ENCODE measurements at regions not wholly inside any gene's neighbourhood (a gene's known extent, or its start where the extent isn't known, plus 50 kb on each side); places are given as distances from the start of the nearest gene placed in this dataset.

DNA sequence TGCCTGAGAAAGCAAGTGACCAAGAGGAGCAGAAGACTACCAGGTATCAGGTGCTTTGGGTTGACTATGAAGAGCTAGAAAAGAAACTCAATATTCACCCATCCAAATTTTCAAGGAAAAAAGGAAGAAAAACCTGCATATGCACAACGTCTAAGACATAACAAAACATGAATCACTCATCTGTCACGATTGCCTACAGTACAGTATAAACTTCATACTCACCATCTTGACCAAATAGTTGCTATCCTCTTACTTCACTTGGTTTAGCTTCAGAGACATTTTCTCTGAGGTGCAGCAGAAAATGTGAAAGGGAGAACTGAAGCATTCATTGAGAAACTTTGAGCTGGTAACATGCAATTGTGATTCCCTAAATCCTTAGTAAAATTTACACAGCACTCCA is 228.6 kb upstream of the MPDZ start:
- Histone ChIP-seq H2AFZ (ENCODE audit: low read depth) (no peak overlapping the region), H3K4me1 (ENCODE audit: low read depth, poor library complexity, severe bottlenecking) (no peaks in the 10 kb centered on the region), H3K27ac (no peak overlapping the region), H3K4me3 (IDR thresholded peaks at IDR 0.05; ENCODE audit: insufficient read depth, low read depth, low read length) (no peak overlapping the region), H3K36me3 (ENCODE audit: insufficient read depth) (no peaks in the 10 kb centered on the region), H3K9ac (no peak overlapping the region), H4K20me1 (ENCODE audit: insufficient read depth) (no peaks in the 10 kb centered on the region), H3K79me2 (ENCODE audit: insufficient read depth, low read depth) (no peaks in the 10 kb centered on the region), H3K27me3 (ENCODE audit: insufficient read depth, low read depth) (no peaks in the 10 kb centered on the region), H3K4me2 (no peak overlapping the region)
- no peak for TF ChIP-seq CTCF (conservative IDR thresholded peaks at IDR 0.05; ENCODE audit: low read depth, low read length)

GRCh38 chr9:13505797-13506196 is 226.3 kb upstream of the MPDZ start:
- H3K4me3 ChIP-seq (IDR thresholded peaks at IDR 0.05; ENCODE audit: insufficient read depth, low read depth, low read length): no peak overlapping the region
- no peaks in the 10 kb centered on the region for H3K27me3 ChIP-seq (ENCODE audit: insufficient read depth, low read depth)
- H3K79me2 ChIP-seq (ENCODE audit: insufficient read depth, low read depth): no peaks in the 10 kb centered on the region
- H4K20me1 ChIP-seq (ENCODE audit: insufficient read depth): no peaks in the 10 kb centered on the region
- H3K4me1 ChIP-seq (ENCODE audit: low read depth, poor library complexity, severe bottlenecking): no peaks in the 10 kb centered on the region
- H3K36me3 ChIP-seq (ENCODE audit: insufficient read depth): no peaks in the 10 kb centered on the region
- TF ChIP-seq CTCF (conservative IDR thresholded peaks at IDR 0.05; ENCODE audit: low read depth, low read length): no peak
- H3K9ac ChIP-seq: no peak overlapping the region
- H3K4me2 ChIP-seq: no peak overlapping the region
- no peak overlapping the region for H3K27ac ChIP-seq
- H2AFZ ChIP-seq (ENCODE audit: low read depth): no peak overlapping the region

DNA sequence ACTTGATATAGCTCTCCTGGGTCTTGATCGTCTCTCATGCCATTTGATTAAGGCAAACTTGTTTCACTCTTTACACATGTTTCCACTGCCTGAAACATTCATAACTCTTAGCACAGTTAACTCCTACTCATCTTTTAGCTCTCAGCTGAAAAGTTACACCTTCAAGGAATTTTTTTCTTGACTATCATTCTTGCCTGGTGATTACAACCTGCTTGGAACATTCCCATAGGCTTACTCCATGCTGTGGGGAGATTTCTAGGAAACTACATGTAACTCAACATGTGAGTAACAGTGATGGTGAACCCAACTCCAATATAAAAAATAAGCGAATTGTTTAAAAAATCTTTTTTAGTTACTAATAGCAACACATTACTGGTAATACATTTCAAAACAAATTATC is 224.1 kb upstream of the MPDZ start:
- Histone ChIP-seq H4K20me1 (ENCODE audit: insufficient read depth) (no peaks in the 10 kb centered on the region), H3K27ac (no peak overlapping the region), H3K4me3 (IDR thresholded peaks at IDR 0.05; ENCODE audit: insufficient read depth, low read depth, low read length) (no peak overlapping the region), H3K9ac (no peak overlapping the region), H3K27me3 (ENCODE audit: insufficient read depth, low read depth) (no peaks in the 10 kb centered on the region), H3K79me2 (ENCODE audit: insufficient read depth, low read depth) (no peaks in the 10 kb centered on the region), H3K4me1 (ENCODE audit: low read depth, poor library complexity, severe bottlenecking) (no peaks in the 10 kb centered on the region), H3K4me2 (no peak overlapping the region), H3K36me3 (ENCODE audit: insufficient read depth) (no peaks in the 10 kb centered on the region), H2AFZ (ENCODE audit: low read depth) (no peak overlapping the region)
- no peak for TF ChIP-seq CTCF (conservative IDR thresholded peaks at IDR 0.05; ENCODE audit: low read depth, low read length)

DNA sequence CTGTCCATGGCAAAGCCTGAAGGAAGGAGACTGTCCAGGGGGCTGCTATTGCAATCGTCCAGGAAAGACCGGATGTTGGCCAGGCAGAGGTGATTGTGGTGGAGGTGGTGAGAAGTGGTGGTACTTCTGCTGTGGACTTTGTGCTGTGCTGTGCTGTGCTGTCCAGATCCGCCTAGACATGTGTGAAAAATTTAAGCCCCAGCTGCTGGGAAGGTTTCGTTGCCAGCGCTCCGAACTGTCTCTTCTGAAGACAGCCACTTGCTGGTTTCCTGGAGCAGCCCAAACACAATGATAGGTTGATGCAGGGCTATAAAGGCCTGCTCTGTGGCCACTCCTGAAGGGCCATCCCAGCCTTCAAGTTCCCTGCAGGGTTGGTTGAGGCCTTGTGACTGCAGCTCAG is 223.0 kb upstream of the MPDZ start:
- no peaks in the 10 kb centered on the region for H3K4me1 ChIP-seq (ENCODE audit: low read depth, poor library complexity, severe bottlenecking)
- H2AFZ ChIP-seq (ENCODE audit: low read depth): no peak overlapping the region
- H3K9ac ChIP-seq: no peak overlapping the region
- no peaks in the 10 kb centered on the region for H3K79me2 ChIP-seq (ENCODE audit: insufficient read depth, low read depth)
- no peaks in the 10 kb centered on the region for H3K36me3 ChIP-seq (ENCODE audit: insufficient read depth)
- no peak overlapping the region for H3K27ac ChIP-seq
- no peak overlapping the region for H3K4me2 ChIP-seq
- no peaks in the 10 kb centered on the region for H4K20me1 ChIP-seq (ENCODE audit: insufficient read depth)
- TF ChIP-seq CTCF (conservative IDR thresholded peaks at IDR 0.05; ENCODE audit: low read depth, low read length): no peak
- H3K27me3 ChIP-seq (ENCODE audit: insufficient read depth, low read depth): no peaks in the 10 kb centered on the region
- H3K4me3 ChIP-seq (IDR thresholded peaks at IDR 0.05; ENCODE audit: insufficient read depth, low read depth, low read length): no peak overlapping the region

DNA sequence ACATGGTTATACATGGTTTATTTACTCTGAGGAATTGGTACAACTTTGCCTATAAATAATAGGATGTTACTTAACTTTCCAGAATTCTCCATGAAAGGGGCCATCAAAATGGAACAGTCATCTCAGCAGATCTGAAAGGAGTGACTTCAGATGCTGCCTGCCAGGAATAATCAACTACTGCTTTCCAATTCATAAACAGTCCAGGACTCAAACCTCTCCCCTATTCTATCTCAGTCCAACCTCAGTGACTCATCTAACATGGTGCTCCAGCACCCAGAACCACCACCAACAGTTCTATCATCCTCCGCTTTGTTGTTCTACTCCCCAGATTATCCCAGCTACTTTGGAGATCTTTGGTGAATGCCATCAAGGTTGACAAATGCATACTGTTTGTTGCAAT is 221.5 kb upstream of the MPDZ start:
- no peaks in the 10 kb centered on the region for H3K36me3 ChIP-seq (ENCODE audit: insufficient read depth)
- H4K20me1 ChIP-seq (ENCODE audit: insufficient read depth): no peaks in the 10 kb centered on the region
- H3K9ac ChIP-seq: no peak overlapping the region
- no peaks in the 10 kb centered on the region for H3K4me1 ChIP-seq (ENCODE audit: low read depth, poor library complexity, severe bottlenecking)
- no peaks in the 10 kb centered on the region for H3K27me3 ChIP-seq (ENCODE audit: insufficient read depth, low read depth)
- no peak overlapping the region for H3K4me2 ChIP-seq
- no peaks in the 10 kb centered on the region for H3K79me2 ChIP-seq (ENCODE audit: insufficient read depth, low read depth)
- no peak overlapping the region for H2AFZ ChIP-seq (ENCODE audit: low read depth)
- no peak overlapping the region for H3K4me3 ChIP-seq (IDR thresholded peaks at IDR 0.05; ENCODE audit: insufficient read depth, low read depth, low read length)
- H3K27ac ChIP-seq: no peak overlapping the region
- no peak for TF ChIP-seq CTCF (conservative IDR thresholded peaks at IDR 0.05; ENCODE audit: low read depth, low read length)

Measured in KMS-11 (cell line).